Right lobe of liver (tissue), 4 donors: ENCODE measurements at regions not wholly inside any gene's neighbourhood (a gene's known extent, or its start where the extent isn't known, plus 50 kb on each side); places are given as distances from the start of the nearest gene placed in this dataset.

ENCODE experiments used
- CTCF ChIP-seq, 4 donors: fragments of 200-600 bp in 3 of 4; fragments of 450-650 bp in 1 of 4; IDR thresholded peaks; one replicate each; pipeline versions ENCODE4 v1.5.1 to v1.8.0; 2016 to 2022; ENCODE audit warnings: antibody characterized with exemption in 4 of 4, mild to moderate bottlenecking in 2 of 4
- POLR2A ChIP-seq: fragments of 450-650 bp; IDR thresholded peaks from one replicate; pipeline ENCODE4 v1.6.1; 2017; ENCODE audit warnings: antibody characterized with exemption, mild to moderate bottlenecking
- donor health status: DM: no; HTN: no; CAD: no.
- donor health status: DM: no; HTN: no; CAD: no.
- donor health status: DM: no; HTN: yes; CAD: no.

- no peak for TF ChIP-seq POLR2A
- TF ChIP-seq CTCF (IDR thresholded peaks at IDR 0.05): no peak
Observed at GRCh38 chr10:44463511-44464121, 78.7 kb upstream of the CXCL12 start.
